Loucy (cell line): ENCODE measurements at regions not wholly inside any gene's neighbourhood (a gene's known extent, or its start where the extent isn't known, plus 50 kb on each side); places are given as distances from the start of the nearest gene placed in this dataset.

Source experiments
- H2AFZ ChIP-seq: fragments of 200-600 bp; sonication (generic); 2 replicates; pipeline ENCODE4 v1.6.0; 2016; ENCODE audit warnings: antibody characterized with exemption, mild to moderate bottlenecking, low read length, moderate library complexity
- H3F3A ChIP-seq: fragments of 200-600 bp; 2 replicates; pipeline ENCODE4 v1.6.0; 2016; ENCODE audit warnings: antibody characterized with exemption, low read depth, mild to moderate bottlenecking
- H3K27me3 ChIP-seq: fragments of 200-600 bp; sonication (generic); 2 replicates; pipeline ENCODE4 v1.6.1; 2014; ENCODE audit warnings: low read length, mild to moderate bottlenecking; ENCODE audit not compliant: insufficient read depth, poor library complexity, severe bottlenecking
- H3K36me3 ChIP-seq: fragments of 200-600 bp; sonication (generic); 2 replicates; pipeline ENCODE4 v1.6.1; 2016; ENCODE audit warnings: low read length; ENCODE audit not compliant: insufficient read depth
- H3K4me1 ChIP-seq: fragments of 200-600 bp; sonication (generic); 2 replicates; pipeline ENCODE4 v1.5.1; 2014; ENCODE audit warnings: low read length, mild to moderate bottlenecking; ENCODE audit not compliant: insufficient read depth, poor library complexity, severe bottlenecking
- H3K4me2 ChIP-seq: fragments of 200-600 bp; sonication (generic); 2 replicates; pipeline ENCODE4 v1.6.0; 2014; ENCODE audit warnings: antibody characterized with exemption, low read length, low read depth, mild to moderate bottlenecking; ENCODE audit not compliant: poor library complexity, severe bottlenecking
- H3K4me3 ChIP-seq: fragments of 200-600 bp; sonication (generic); 2 replicates; pipeline ENCODE4 v1.5.1; 2014; ENCODE audit warnings: low read length, mild to moderate bottlenecking, mixed read lengths; ENCODE audit not compliant: poor library complexity, severe bottlenecking
- H3K79me2 ChIP-seq: fragments of 200-600 bp; sonication (generic); 2 replicates; pipeline ENCODE4 v1.6.1; 2014; ENCODE audit warnings: low read length; ENCODE audit not compliant: insufficient read depth
- H3K9ac ChIP-seq: fragments of 200-600 bp; sonication (generic); 2 replicates; pipeline ENCODE4 v1.6.0; 2014; ENCODE audit warnings: mild to moderate bottlenecking, low read depth, low read length, moderate library complexity; ENCODE audit not compliant: poor library complexity, severe bottlenecking
- H3K9me2 ChIP-seq: fragments of 200-600 bp; sonication (generic); replicated peaks from 2 replicates; pipeline ENCODE4 v1.6.1; 2016; ENCODE audit warnings: low read depth, low read length, mixed read lengths
- H3K9me3 ChIP-seq: fragments of 200-600 bp; sonication (generic); 2 replicates; pipeline ENCODE4 v1.6.1; 2014; ENCODE audit warnings: mild to moderate bottlenecking, antibody characterized with exemption, low read length, low read depth; ENCODE audit not compliant: insufficient read depth
- H4K20me1 ChIP-seq: fragments of 200-600 bp; sonication (generic); 2 replicates; pipeline ENCODE4 v1.6.0; 2014; ENCODE audit warnings: antibody characterized with exemption, low read length, mild to moderate bottlenecking; ENCODE audit not compliant: insufficient read depth, poor library complexity, severe bottlenecking
- CTCF ChIP-seq: fragments of 200-600 bp; sonication (generic); conservative IDR thresholded peaks from 2 replicates; pipeline ENCODE4 v1.5.1; 2014; ENCODE audit warnings: mild to moderate bottlenecking, antibody characterized with exemption, low read length
- EZH2phosphoT487 ChIP-seq: fragments of 200-600 bp; IDR thresholded peaks from 2 replicates; pipeline ENCODE4 v1.6.1; 2018; ENCODE audit warnings: antibody characterized with exemption, mild to moderate bottlenecking, moderate library complexity, borderline replicate concordance

DNA sequence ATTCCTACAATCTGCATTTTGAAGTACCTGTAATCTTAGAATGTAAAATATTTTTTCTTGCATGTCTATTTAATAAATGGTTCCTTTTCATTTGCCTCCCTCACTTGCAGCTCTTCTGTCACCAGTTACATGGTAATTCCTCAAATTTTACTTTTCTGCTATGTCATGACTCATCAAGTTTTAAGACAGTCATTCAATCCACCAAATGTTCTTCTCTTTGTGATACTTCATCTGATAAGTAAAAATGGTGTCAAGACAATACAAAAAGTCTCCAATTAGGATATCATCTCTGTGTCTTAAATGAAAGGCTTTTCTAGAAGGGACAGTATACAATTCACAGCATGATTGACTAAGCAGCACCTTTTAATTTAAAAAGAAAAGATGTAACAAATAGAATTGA lies 104.9 kb upstream of the FTMT start:
- Histone ChIP-seq H3F3A (no peaks in the 10 kb centered on the region), H3K9me3 (no peaks in the 10 kb centered on the region), H3K79me2 (no peaks in the 10 kb centered on the region), H3K9me2 (no peaks in the 10 kb centered on the region), H3K4me2 (no peak overlapping the region), H3K9ac (no peak overlapping the region), H2AFZ (no peak overlapping the region), H3K27me3 (no peaks in the 10 kb centered on the region), H3K4me3 (no peak overlapping the region), H3K4me1 (no peaks in the 10 kb centered on the region), H4K20me1 (no peaks in the 10 kb centered on the region), H3K36me3 (no peaks in the 10 kb centered on the region)
- TF ChIP-seq EZH2phosphoT487 (no peak), CTCF (no peak)

- Histone ChIP-seq H3K79me2 (no peaks in the 10 kb centered on the region), H3K9ac (no peak overlapping the region), H3K9me2 (no peaks in the 10 kb centered on the region), H3K9me3 (no peaks in the 10 kb centered on the region), H3K4me1 (no peaks in the 10 kb centered on the region), H3K36me3 (no peaks in the 10 kb centered on the region), H4K20me1 (no peaks in the 10 kb centered on the region), H3F3A (no peaks in the 10 kb centered on the region), H3K4me3 (no peak overlapping the region), H3K27me3 (no peaks in the 10 kb centered on the region), H3K4me2 (no peak overlapping the region), H2AFZ (no peak overlapping the region)
- TF ChIP-seq CTCF = no peak
- TF ChIP-seq EZH2phosphoT487 = no peak
These were observed 103.0 kb upstream of the FTMT start for GRCh38 chr5:121748686-121749085.

DNA sequence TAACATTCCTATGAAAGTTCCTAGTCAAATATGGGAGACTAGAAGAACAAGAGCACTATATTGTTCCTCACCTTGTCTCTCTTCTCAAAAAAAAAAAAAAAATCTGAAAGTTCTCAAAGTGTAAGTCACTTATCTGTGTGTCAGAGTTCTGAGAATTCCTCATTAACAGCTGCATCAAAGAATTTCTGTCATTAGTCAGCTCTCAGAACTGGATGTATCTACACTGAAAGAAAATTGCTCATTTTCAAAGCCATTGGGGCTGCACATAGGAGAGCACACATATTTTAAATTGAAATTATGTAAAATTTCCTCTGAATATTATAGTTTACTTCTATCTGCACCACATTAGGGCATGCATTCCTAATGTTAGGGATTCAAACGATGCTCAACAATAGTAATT lies 99.5 kb upstream of the FTMT start:
- H3K4me3 ChIP-seq = no peak overlapping the region
- TF ChIP-seq EZH2phosphoT487 (no peak), CTCF (no peak)
- H3K36me3 ChIP-seq = no peaks in the 10 kb centered on the region
- no peaks in the 10 kb centered on the region for H4K20me1 ChIP-seq
- H3K9me3 ChIP-seq = no peaks in the 10 kb centered on the region
- H3K9me2 ChIP-seq = no peaks in the 10 kb centered on the region
- H3K9ac ChIP-seq = no peak overlapping the region
- H3K27me3 ChIP-seq = no peaks in the 10 kb centered on the region
- no peaks in the 10 kb centered on the region for H3K79me2 ChIP-seq
- H2AFZ ChIP-seq = no peak overlapping the region
- H3K4me2 ChIP-seq = no peak overlapping the region
- H3K4me1 ChIP-seq = no peaks in the 10 kb centered on the region
- no peaks in the 10 kb centered on the region for H3F3A ChIP-seq
